ENCODE measurements at regions not wholly inside any gene's neighbourhood (a gene's known extent, or its start where the extent isn't known, plus 50 kb on each side); places are given as distances from the start of the nearest gene placed in this dataset.
A peak's percentile ranks its signal among the peaks of the same experiment; 100 is the strongest.

GRCh38 chr4:126344472-126344871 lies 1029.7 kb downstream of the FAT4 start:
- Histone ChIP-seq H3K4me1 (ENCODE audit: control insufficient read depth, insufficient read depth, low read length) (no peaks in the 10 kb centered on the region), H3K9me3 (ENCODE audit: control insufficient read depth, low read length) (no peaks in the 10 kb centered on the region), H3K27me3 (replicated peaks; ENCODE audit: control insufficient read depth, insufficient read depth, low read length) (no peaks in the 10 kb centered on the region), H3K36me3 (ENCODE audit: control insufficient read depth, insufficient read depth, low read length, severe bottlenecking) (no peaks in the 10 kb centered on the region), H3K9ac (ENCODE audit: low read length) (no peak overlapping the region), H3K4me3 (ENCODE audit: low read length) (no peak overlapping the region)
- no peak for DNase-seq (ENCODE audit: low read depth)

- no peaks in the 10 kb centered on the region for H3K27me3 ChIP-seq (replicated peaks; ENCODE audit: control insufficient read depth, insufficient read depth, low read length)
- no peak overlapping the region for H3K9ac ChIP-seq (ENCODE audit: low read length)
- no peaks in the 10 kb centered on the region for H3K4me1 ChIP-seq (ENCODE audit: control insufficient read depth, insufficient read depth, low read length)
- H3K36me3 ChIP-seq (ENCODE audit: control insufficient read depth, insufficient read depth, low read length, severe bottlenecking): no peaks in the 10 kb centered on the region
- H3K9me3 ChIP-seq (ENCODE audit: control insufficient read depth, low read length): no peaks in the 10 kb centered on the region
- H3K4me3 ChIP-seq (ENCODE audit: low read length): no peak overlapping the region
- DNase-seq (ENCODE audit: low read depth): no peak
Observed at GRCh38 chr4:126346654-126347053, 1031.9 kb downstream of the FAT4 start.

- no peaks in the 10 kb centered on the region for H3K9me3 ChIP-seq (ENCODE audit: control insufficient read depth, low read length)
- DNase-seq (ENCODE audit: low read depth): peak; percentile 31
- no peak overlapping the region for H3K4me3 ChIP-seq (ENCODE audit: low read length)
- no peaks in the 10 kb centered on the region for H3K27me3 ChIP-seq (replicated peaks; ENCODE audit: control insufficient read depth, insufficient read depth, low read length)
- H3K9ac ChIP-seq (ENCODE audit: low read length): no peak overlapping the region
- H3K36me3 ChIP-seq (ENCODE audit: control insufficient read depth, insufficient read depth, low read length, severe bottlenecking): no peaks in the 10 kb centered on the region
- no peaks in the 10 kb centered on the region for H3K4me1 ChIP-seq (ENCODE audit: control insufficient read depth, insufficient read depth, low read length)
Observed at GRCh38 chr4:126354784-126355183, 1040.0 kb downstream of the FAT4 start.

GRCh38 chr4:126358041-126358440 lies 1043.3 kb downstream of the FAT4 start:
- Histone ChIP-seq H3K4me1 (ENCODE audit: control insufficient read depth, insufficient read depth, low read length) (no peaks in the 10 kb centered on the region), H3K4me3 (ENCODE audit: low read length) (no peak overlapping the region), H3K9ac (ENCODE audit: low read length) (no peak overlapping the region), H3K9me3 (ENCODE audit: control insufficient read depth, low read length) (no peaks in the 10 kb centered on the region), H3K27me3 (replicated peaks; ENCODE audit: control insufficient read depth, insufficient read depth, low read length) (no peaks in the 10 kb centered on the region), H3K36me3 (ENCODE audit: control insufficient read depth, insufficient read depth, low read length, severe bottlenecking) (no peaks in the 10 kb centered on the region)
- no peak for DNase-seq (ENCODE audit: low read depth)

GRCh38 chr4:126361287-126361686 lies 1046.5 kb downstream of the FAT4 start:
- Histone ChIP-seq H3K4me1 (ENCODE audit: control insufficient read depth, insufficient read depth, low read length) (peaks cover 5% of the 10 kb centered on the region), H3K9ac (ENCODE audit: low read length) (no peak overlapping the region), H3K36me3 (ENCODE audit: control insufficient read depth, insufficient read depth, low read length, severe bottlenecking) (no peaks in the 10 kb centered on the region), H3K9me3 (ENCODE audit: control insufficient read depth, low read length) (no peaks in the 10 kb centered on the region), H3K4me3 (ENCODE audit: low read length) (no peak overlapping the region), H3K27me3 (replicated peaks; ENCODE audit: control insufficient read depth, insufficient read depth, low read length) (no peaks in the 10 kb centered on the region)
- no peak for DNase-seq (ENCODE audit: low read depth)

GRCh38 chr4:126364311-126364911 lies 1049.7 kb downstream of the FAT4 start:
- DNase-seq (ENCODE audit: low read depth): peak; percentile 76
- Histone ChIP-seq H3K9ac (ENCODE audit: low read length) (no peak overlapping the region), H3K36me3 (ENCODE audit: control insufficient read depth, insufficient read depth, low read length, severe bottlenecking) (no peaks in the 10 kb centered on the region), H3K9me3 (ENCODE audit: control insufficient read depth, low read length) (no peaks in the 10 kb centered on the region), H3K27me3 (replicated peaks; ENCODE audit: control insufficient read depth, insufficient read depth, low read length) (no peaks in the 10 kb centered on the region), H3K4me1 (ENCODE audit: control insufficient read depth, insufficient read depth, low read length) (peaks cover 5% of the 10 kb centered on the region), H3K4me3 (ENCODE audit: low read length) (no peak overlapping the region)

- Histone ChIP-seq H3K36me3 (ENCODE audit: control insufficient read depth, insufficient read depth, low read length, severe bottlenecking) (no peaks in the 10 kb centered on the region), H3K9me3 (ENCODE audit: control insufficient read depth, low read length) (no peaks in the 10 kb centered on the region), H3K4me3 (ENCODE audit: low read length) (no peak overlapping the region), H3K4me1 (ENCODE audit: control insufficient read depth, insufficient read depth, low read length) (peaks cover 5% of the 10 kb centered on the region), H3K27me3 (replicated peaks; ENCODE audit: control insufficient read depth, insufficient read depth, low read length) (no peaks in the 10 kb centered on the region), H3K9ac (ENCODE audit: low read length) (no peak overlapping the region)
- DNase-seq (ENCODE audit: low read depth): no peak
Observed at GRCh38 chr4:126369076-126369475, 1054.3 kb downstream of the FAT4 start.

GRCh38 chr4:126372634-126373033 lies 1057.9 kb downstream of the FAT4 start:
- no peaks in the 10 kb centered on the region for H3K27me3 ChIP-seq (replicated peaks; ENCODE audit: control insufficient read depth, insufficient read depth, low read length)
- H3K9me3 ChIP-seq (ENCODE audit: control insufficient read depth, low read length): no peaks in the 10 kb centered on the region
- no peaks in the 10 kb centered on the region for H3K36me3 ChIP-seq (ENCODE audit: control insufficient read depth, insufficient read depth, low read length, severe bottlenecking)
- H3K4me3 ChIP-seq (ENCODE audit: low read length): no peak overlapping the region
- no peak for DNase-seq (ENCODE audit: low read depth)
- H3K9ac ChIP-seq (ENCODE audit: low read length): no peak overlapping the region
- H3K4me1 ChIP-seq (ENCODE audit: control insufficient read depth, insufficient read depth, low read length): peaks cover 16% of the 10 kb centered on the region

- no peaks in the 10 kb centered on the region for H3K9me3 ChIP-seq (ENCODE audit: control insufficient read depth, low read length)
- no peaks in the 10 kb centered on the region for H3K27me3 ChIP-seq (replicated peaks; ENCODE audit: control insufficient read depth, insufficient read depth, low read length)
- peak overlapping the region; percentile 29 for H3K4me3 ChIP-seq (ENCODE audit: low read length)
- DNase-seq (ENCODE audit: low read depth): peak; percentile 43
- no peak overlapping the region for H3K9ac ChIP-seq (ENCODE audit: low read length)
- peaks cover 16% of the 10 kb centered on the region for H3K4me1 ChIP-seq (ENCODE audit: control insufficient read depth, insufficient read depth, low read length)
- H3K36me3 ChIP-seq (ENCODE audit: control insufficient read depth, insufficient read depth, low read length, severe bottlenecking): no peaks in the 10 kb centered on the region
Observed at GRCh38 chr4:126375462-126376054, 1060.8 kb downstream of the FAT4 start.

GRCh38 chr4:126385954-126386353 lies 1071.2 kb downstream of the FAT4 start:
- Histone ChIP-seq H3K27me3 (replicated peaks; ENCODE audit: control insufficient read depth, insufficient read depth, low read length) (no peaks in the 10 kb centered on the region), H3K4me3 (ENCODE audit: low read length) (no peak overlapping the region), H3K4me1 (ENCODE audit: control insufficient read depth, insufficient read depth, low read length) (no peaks in the 10 kb centered on the region), H3K36me3 (ENCODE audit: control insufficient read depth, insufficient read depth, low read length, severe bottlenecking) (no peaks in the 10 kb centered on the region), H3K9me3 (ENCODE audit: control insufficient read depth, low read length) (peaks cover 6% of the 10 kb centered on the region), H3K9ac (ENCODE audit: low read length) (no peak overlapping the region)
- DNase-seq (ENCODE audit: low read depth): no peak

GRCh38 chr4:126386512-126386911 lies 1071.8 kb downstream of the FAT4 start:
- no peaks in the 10 kb centered on the region for H3K36me3 ChIP-seq (ENCODE audit: control insufficient read depth, insufficient read depth, low read length, severe bottlenecking)
- H3K4me1 ChIP-seq (ENCODE audit: control insufficient read depth, insufficient read depth, low read length): no peaks in the 10 kb centered on the region
- DNase-seq (ENCODE audit: low read depth): no peak
- no peak overlapping the region for H3K4me3 ChIP-seq (ENCODE audit: low read length)
- no peaks in the 10 kb centered on the region for H3K27me3 ChIP-seq (replicated peaks; ENCODE audit: control insufficient read depth, insufficient read depth, low read length)
- H3K9me3 ChIP-seq (ENCODE audit: control insufficient read depth, low read length): peaks cover 6% of the 10 kb centered on the region
- H3K9ac ChIP-seq (ENCODE audit: low read length): no peak overlapping the region

- H3K9ac ChIP-seq (ENCODE audit: low read length): no peak overlapping the region
- no peaks in the 10 kb centered on the region for H3K36me3 ChIP-seq (ENCODE audit: control insufficient read depth, insufficient read depth, low read length, severe bottlenecking)
- no peaks in the 10 kb centered on the region for H3K4me1 ChIP-seq (ENCODE audit: control insufficient read depth, insufficient read depth, low read length)
- no peaks in the 10 kb centered on the region for H3K27me3 ChIP-seq (replicated peaks; ENCODE audit: control insufficient read depth, insufficient read depth, low read length)
- no peak overlapping the region for H3K4me3 ChIP-seq (ENCODE audit: low read length)
- DNase-seq (ENCODE audit: low read depth): peak; percentile 3
- no peaks in the 10 kb centered on the region for H3K9me3 ChIP-seq (ENCODE audit: control insufficient read depth, low read length)
Observed at GRCh38 chr4:126395664-126396063, 1080.9 kb downstream of the FAT4 start.

Measured in adipocyte (in vitro differentiated cells).